GM12873 (cell line): ENCODE measurements at regions not wholly inside any gene's neighbourhood (a gene's known extent, or its start where the extent isn't known, plus 50 kb on each side); places are given as distances from the start of the nearest gene placed in this dataset.

ENCODE experiments used
- CTCF ChIP-seq: IDR thresholded peaks from 2 replicates; pipeline ENCODE4 v1.5.1; 2012; ENCODE audit warnings: low read depth, mild to moderate bottlenecking, moderate library complexity, low read length, control low read depth; ENCODE audit not compliant: insufficient read depth; ENCODE audit errors: missing control alignments

DNA sequence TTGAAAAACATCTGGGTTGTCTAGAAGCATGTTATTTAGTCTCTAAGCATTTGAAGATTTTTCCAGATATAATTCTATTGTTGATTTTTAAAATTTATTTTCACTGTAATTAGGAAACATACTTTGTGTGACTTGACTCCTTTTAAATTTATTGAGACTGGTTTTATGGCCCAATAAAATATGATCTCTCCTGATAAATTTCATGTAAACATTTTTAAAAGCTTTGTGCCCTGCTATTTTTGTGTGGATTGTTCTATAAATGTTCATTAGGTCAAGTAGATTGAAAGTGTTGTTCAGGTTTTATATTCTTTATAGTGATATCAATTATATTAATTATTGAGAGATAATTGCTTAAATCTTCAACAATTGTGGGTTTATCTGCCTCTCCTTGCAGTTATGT lies 105.4 kb downstream of the RFX6 start:
- no peak for TF ChIP-seq CTCF

DNA sequence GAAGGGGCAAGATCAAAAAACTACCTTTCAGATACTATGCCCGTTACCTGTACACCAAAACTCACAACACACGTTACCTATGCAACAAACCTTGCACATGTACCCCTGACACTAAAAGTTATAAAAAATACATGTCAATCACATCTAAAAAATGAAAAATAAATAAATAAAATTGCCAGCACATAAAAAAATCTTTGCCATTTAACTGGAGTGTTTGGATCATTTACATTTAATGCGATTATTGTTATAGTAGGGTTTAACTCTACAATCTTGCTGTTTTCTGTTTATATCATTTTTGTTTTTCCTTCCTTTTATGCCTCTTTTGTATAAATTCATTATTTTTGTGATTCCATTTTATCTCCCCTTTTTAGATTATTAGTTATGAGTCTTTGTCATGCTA lies 106.3 kb downstream of the RFX6 start:
- no peak for TF ChIP-seq CTCF

- no peak for TF ChIP-seq CTCF
Measured at GRCh38 chr6:116986819-116987218, 109.8 kb downstream of the RFX6 start.

DNA sequence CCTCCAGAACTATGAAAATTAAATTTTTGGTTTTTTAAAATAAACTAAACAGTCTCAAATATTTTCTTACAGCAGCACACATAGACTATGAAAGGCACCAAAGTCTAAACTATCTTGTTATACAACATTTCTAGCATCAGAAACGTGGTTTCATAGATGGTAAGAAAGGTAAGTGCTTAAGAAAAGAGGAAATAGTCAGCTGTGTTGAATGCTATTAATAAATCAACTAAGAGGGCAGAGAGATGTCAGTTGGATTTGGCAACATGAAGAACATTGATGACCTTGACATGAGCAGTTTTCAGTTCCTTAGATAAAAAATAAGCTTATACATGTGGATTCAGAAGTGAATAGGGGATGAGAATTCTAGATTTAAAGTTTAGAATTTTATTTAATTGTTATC lies 113.6 kb downstream of the RFX6 start:
- no peak for TF ChIP-seq CTCF

DNA sequence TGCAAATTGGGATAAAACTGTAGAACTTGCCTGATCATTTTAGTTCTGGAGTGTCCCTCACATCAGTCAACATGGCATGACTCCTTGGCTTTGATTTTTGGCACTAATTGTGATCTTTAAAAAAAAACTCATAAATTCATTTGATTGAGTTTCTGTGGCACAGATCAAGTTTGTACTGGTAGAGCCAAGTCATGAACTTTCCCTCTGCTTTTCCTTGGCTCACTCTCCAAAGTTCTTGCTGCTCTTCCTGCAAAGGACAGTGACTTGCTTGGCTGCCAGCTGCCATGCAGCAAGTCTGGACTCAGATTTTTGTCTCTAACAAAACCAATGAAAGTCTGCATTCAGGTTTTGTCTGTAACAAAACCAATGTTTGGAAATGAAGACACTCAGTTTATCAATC lies 115.5 kb downstream of the RFX6 start:
- TF ChIP-seq CTCF, result no peak

GRCh38 chr6:116994447-116994846 lies 117.4 kb downstream of the RFX6 start:
- TF ChIP-seq CTCF, result no peak

GRCh38 chr6:116996842-116997241 lies 119.8 kb downstream of the RFX6 start:
- TF ChIP-seq CTCF, result no peak

DNA sequence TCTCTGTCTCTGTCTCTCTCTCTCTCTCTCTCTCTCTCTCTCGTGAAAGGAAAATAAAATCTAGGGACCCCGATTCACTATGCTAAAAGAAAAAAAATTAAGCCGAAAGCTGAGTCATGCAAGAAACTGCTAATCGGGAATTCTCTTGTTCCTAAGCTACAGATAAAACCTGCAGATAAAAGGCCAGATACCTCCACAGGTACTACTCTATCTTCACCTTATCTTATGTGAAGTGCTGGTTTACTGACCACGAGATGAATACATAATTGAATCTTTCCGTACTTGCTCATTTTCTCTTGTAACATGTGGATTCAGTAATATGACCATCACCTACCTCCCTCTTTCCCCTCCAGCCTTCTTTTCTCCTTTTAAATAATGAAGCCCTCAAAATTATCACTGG lies 120.5 kb downstream of the RFX6 start:
- no peak for TF ChIP-seq CTCF
